ENCODE measurements at regions not wholly inside any gene's neighbourhood (a gene's known extent, or its start where the extent isn't known, plus 50 kb on each side); places are given as distances from the start of the nearest gene placed in this dataset.
A peak's percentile ranks its signal among the peaks of the same experiment; 100 is the strongest.

DNA sequence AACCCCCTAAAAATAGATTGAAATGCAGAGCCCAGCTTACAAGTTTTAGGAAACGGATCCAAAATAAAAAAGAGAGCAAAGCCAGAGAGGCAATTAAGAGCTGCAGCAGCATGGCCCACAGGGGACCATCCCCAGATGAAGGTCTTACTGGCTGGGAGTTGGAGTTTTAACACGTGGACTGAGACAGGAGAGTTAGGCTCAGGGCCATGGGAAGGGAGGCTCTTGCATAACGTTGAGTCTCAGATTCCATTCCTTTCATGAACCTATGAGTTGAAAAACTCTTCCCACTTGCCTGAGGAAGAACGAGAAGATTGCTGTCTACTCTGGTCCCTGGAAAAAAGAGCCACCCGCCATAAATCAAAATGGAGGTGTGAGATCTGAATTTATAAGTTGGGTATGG is 101.8 kb upstream of the NDUFV2 start:
- no peak overlapping the region for H2BK120ac ChIP-seq (replicated peaks; ENCODE audit: low read depth, low read length)
- ChIA-PET CTCF (ENCODE audit: partially characterized antibody) (interaction anchor here (1.1 to 2.7 kb wide), 3 partner anchors 13 to 56 kb away, joined by 3 to 11 read pairs (median 3); no protein-coding TSS in a partner anchor), POLR2A (ENCODE audit: partially characterized antibody) (no interaction called here)
- H4K5ac ChIP-seq (ENCODE audit: insufficient read length, low read depth, low read length): no peak overlapping the region
- H3K23me2 ChIP-seq (ENCODE audit: low read depth, low read length): no peaks in the 10 kb centered on the region
- H4K20me1 ChIP-seq (replicated peaks in 1 of 2; ENCODE audit: control insufficient read depth in 1 of 2, insufficient read depth in 2 of 2, low read length in 2 of 2): no peaks in the 10 kb centered on the region
- H2BK20ac ChIP-seq (ENCODE audit: low read length): no peak overlapping the region
- no peak overlapping the region for H2BK15ac ChIP-seq (ENCODE audit: low read length)
- DNase-seq (ENCODE audit: low read depth in 1 of 2, low spot score in 2 of 2) (no peak), FAIRE-seq (no peak)
- H3K4me3 ChIP-seq (ENCODE audit: extremely low read depth in 1 of 4, insufficient read depth in 2 of 4, low read depth in 3 of 4, low read length in 4 of 4): no peak overlapping the region
- H3K23ac ChIP-seq (ENCODE audit: insufficient read length): no peak overlapping the region
- no peak overlapping the region for H4K91ac ChIP-seq (replicated peaks; ENCODE audit: insufficient read length, low read length)
- no peak overlapping the region for H2BK5ac ChIP-seq (ENCODE audit: low read depth, low read length)
- no peaks in the 10 kb centered on the region for H3K79me2 ChIP-seq (ENCODE audit: control insufficient read depth in 1 of 2, insufficient read depth in 2 of 2, low read length in 2 of 2)
- H2BK12ac ChIP-seq (ENCODE audit: low read depth, low read length): no peak overlapping the region
- H3K14ac ChIP-seq (ENCODE audit: insufficient read length): no peak overlapping the region
- no peak overlapping the region for H3K4ac ChIP-seq (replicated peaks; ENCODE audit: insufficient read length, low read depth, low read length)
- 76% methylated on average over 5 of the region's 5 CpGs; no CpG with 5 or more reads in 1 of the 2 experiments for WGBS, 2 experiments (ENCODE audit: extremely low coverage in 1 of 2, insufficient coverage in 1 of 2, insufficient read length in 1 of 2, insufficient replicate concordance in 2 of 2, low coverage in 1 of 2, low lambda C conversion rate in 2 of 2, missing lambda C conversion rate in 1 of 2)
- no peak overlapping the region for H3K18ac ChIP-seq (ENCODE audit: extremely low read depth, low read length)
- H3K9ac ChIP-seq (replicated peaks in 1 of 4; ENCODE audit: extremely low read depth in 1 of 4, low read depth in 3 of 4, low read length in 3 of 4): no peak overlapping the region
- H4K8ac ChIP-seq (ENCODE audit: extremely low read depth, insufficient read depth, low read length): no peak overlapping the region
- no peak overlapping the region for H2AK5ac ChIP-seq (ENCODE audit: low read depth, low read length)
- peak overlapping the region; percentile 91; the same call in 1 of the 2 replicates for H2AFZ ChIP-seq (ENCODE audit: low read length)
- H3K79me1 ChIP-seq (ENCODE audit: low read depth, low read length): no peaks in the 10 kb centered on the region
- no peaks in the 10 kb centered on the region for H3K9me3 ChIP-seq (ENCODE audit: insufficient read depth in 2 of 2, low read depth in 1 of 2, low read length in 1 of 2)
- no peak overlapping the region for H3K27ac ChIP-seq (ENCODE audit: low read depth, low read length)
- no peaks in the 10 kb centered on the region for H3K36me3 ChIP-seq (ENCODE audit: control insufficient read depth in 2 of 4, insufficient read depth in 4 of 4, low read length in 3 of 4)
- no peak overlapping the region for H3K4me2 ChIP-seq (ENCODE audit: insufficient read depth in 1 of 2, low read depth in 2 of 2, low read length in 2 of 2)
- no peak overlapping the region for H3K56ac ChIP-seq (replicated peaks; ENCODE audit: insufficient read length, low read depth, low read length)
- peaks cover 0 to 3% (median 0%) of the 10 kb centered on the region in 4 experiments; a peak in 3 of 7 replicates for H3K4me1 ChIP-seq (replicated peaks in 1 of 4; ENCODE audit: control insufficient read depth in 3 of 4, insufficient read depth in 4 of 4, low read length in 3 of 4)
- no peaks in the 10 kb centered on the region; a peak in 1 of 7 replicates for H3K27me3 ChIP-seq (replicated peaks in 1 of 4; ENCODE audit: control insufficient read depth in 3 of 4, extremely low read depth in 1 of 4, insufficient read depth in 3 of 4, low read length in 3 of 4)
- TF ChIP-seq HDAC6 (IDR thresholded peaks at IDR 0.05; ENCODE audit: low read depth, low read length) (no peak), GABPA (IDR thresholded peaks at IDR 0.05; ENCODE audit: borderline replicate concordance, insufficient read depth, low read length) (no peak), KDM5A (IDR thresholded peaks at IDR 0.05; ENCODE audit: low read length) (no peak), SP1 (IDR thresholded peaks at IDR 0.05; ENCODE audit: low read depth, low read length) (no peak), EP300 (IDR thresholded peaks at IDR 0.05; ENCODE audit: borderline replicate concordance in 1 of 2, low read depth in 2 of 2, low read length in 2 of 2) (no peak), SAP30 (IDR thresholded peaks at IDR 0.05; ENCODE audit: insufficient read depth, insufficient replicate concordance, low read length) (no peak), ASH2L (IDR thresholded peaks at IDR 0.05; ENCODE audit: low read length) (no peak), JUN (IDR thresholded peaks at IDR 0.05; ENCODE audit: low read depth, low read length) (no peak), FOSL1 (IDR thresholded peaks at IDR 0.05; ENCODE audit: insufficient read depth, low read depth, low read length) (no peak), PHF8 (conservative IDR thresholded peaks at IDR 0.05; ENCODE audit: low read depth, low read length) (no peak), TCF12 (IDR thresholded peaks at IDR 0.05; ENCODE audit: low read depth, low read length) (no peak), SUZ12 (IDR thresholded peaks at IDR 0.05; ENCODE audit: low read length) (no peak), BRCA1 (IDR thresholded peaks at IDR 0.05; ENCODE audit: low read depth, low read length) (no peak), SIRT6 (IDR thresholded peaks at IDR 0.05; ENCODE audit: low read length) (no peak), NRF1 (IDR thresholded peaks at IDR 0.05; ENCODE audit: low read depth, low read length) (no peak)

Data from H1 (cell line).